WTC11 (cell line): ENCODE measurements at regions not wholly inside any gene's neighbourhood (a gene's known extent, or its start where the extent isn't known, plus 50 kb on each side); places are given as distances from the start of the nearest gene placed in this dataset.

Experiments used
- ATAC-seq: fragments of 200-7000 bp; cut with Tn5 transposase; 2 replicates; pipeline ENCODE4 v1.10.0; 2021; ENCODE audit warnings: mild to moderate bottlenecking, moderate library complexity
- CTCF ChIA-PET: fragments of 300-600 bp; sonication (Branson Sonifier 250); formaldehyde crosslinking; loops from one replicate; lab custom pipeline; 2021; ENCODE audit warnings: antibody characterized with exemption; lab: Charles Lee
- POLR2A ChIA-PET: fragments of 350-600 bp; sonication (Branson Sonifier 250); formaldehyde crosslinking; loops from one replicate; lab custom pipeline; 2021; ENCODE audit warnings: antibody characterized with exemption; lab: Charles Lee
- DNase-seq: peaks from one replicate; pipeline ENCODE4 v3.0.0; 2021; ENCODE audit warnings: low spot score
- H3K27ac Mint-ChIP-seq: 2 replicates; pipeline ENCODE4 v1.8.0; 2021; ENCODE audit warnings: mixed read lengths
- H3K27me3 Mint-ChIP-seq: 2 replicates; pipeline ENCODE4 v1.8.0; 2021; ENCODE audit warnings: low read depth, mild to moderate bottlenecking, moderate library complexity, mixed read lengths
- H3K36me3 Mint-ChIP-seq: 2 replicates; pipeline ENCODE4 v1.8.0; 2021; ENCODE audit warnings: mixed read lengths
- H3K4me1 Mint-ChIP-seq: 2 replicates; pipeline ENCODE4 v1.8.0; 2022; ENCODE audit warnings: mixed read lengths
- H3K4me3 Mint-ChIP-seq: 2 replicates; pipeline ENCODE4 v1.8.0; 2021; ENCODE audit warnings: mild to moderate bottlenecking, moderate library complexity, mixed read lengths
- H3K9me3 Mint-ChIP-seq: 2 replicates; pipeline ENCODE4 v1.8.0; 2021; ENCODE audit warnings: mixed read lengths
- ATF6 ChIP-seq: sonication (generic); formaldehyde crosslinking; IDR thresholded peaks from 2 replicates; pipeline ENCODE4 v1.8.1; 2023; ENCODE audit warnings: mild to moderate bottlenecking, missing genetic modification reagents
- ELF4 ChIP-seq: sonication (generic); formaldehyde crosslinking; IDR thresholded peaks from 2 replicates; pipeline ENCODE4 v1.8.1; 2022; ENCODE audit warnings: low read depth, mild to moderate bottlenecking, moderate library complexity, missing genetic modification reagents
- FOXJ3 ChIP-seq: sonication (generic); formaldehyde crosslinking; IDR thresholded peaks from 2 replicates; pipeline ENCODE4 v1.9.0; 2021; ENCODE audit warnings: missing genetic modification reagents, mild to moderate bottlenecking, borderline replicate concordance
- GRHL2 ChIP-seq: fragments of 250-450 bp; sonication (Bioruptor Pico); IDR thresholded peaks from 2 replicates; pipeline ENCODE4 v1.8.0; 2022; ENCODE audit warnings: mild to moderate bottlenecking, moderate library complexity; ENCODE audit not compliant: insufficient replicate concordance, severe bottlenecking
- JAZF1 ChIP-seq: fragments of 250-450 bp; sonication (Bioruptor Pico); IDR thresholded peaks from 2 replicates; pipeline ENCODE4 v1.9.0; 2021; ENCODE audit warnings: moderate library complexity, mild to moderate bottlenecking, inconsistent platforms
- MAX ChIP-seq: sonication (generic); formaldehyde crosslinking; IDR thresholded peaks from 2 replicates; pipeline ENCODE4 v1.8.0; 2022; ENCODE audit warnings: mild to moderate bottlenecking, missing genetic modification reagents
- NFATC4 ChIP-seq: fragments of 250-450 bp; sonication (Bioruptor Pico); IDR thresholded peaks from 2 replicates; pipeline ENCODE4 v1.9.0; 2021; ENCODE audit warnings: mild to moderate bottlenecking
- NFE2L1 ChIP-seq: sonication (generic); formaldehyde crosslinking; IDR thresholded peaks from 2 replicates; pipeline ENCODE4 v1.8.1; 2023; ENCODE audit warnings: missing genetic modification reagents
- SMAD3 ChIP-seq: sonication (generic); formaldehyde crosslinking; IDR thresholded peaks from 2 replicates; pipeline ENCODE4 v1.8.0; 2022; ENCODE audit warnings: missing genetic modification reagents, mild to moderate bottlenecking, borderline replicate concordance
- SP1 ChIP-seq: sonication (generic); formaldehyde crosslinking; conservative IDR thresholded peaks from 2 replicates; pipeline ENCODE4 v1.8.1; 2022; ENCODE audit warnings: missing genetic modification reagents
- STAT6 ChIP-seq: sonication (generic); formaldehyde crosslinking; conservative IDR thresholded peaks from 2 replicates; pipeline ENCODE4 v1.8.1; 2023; ENCODE audit warnings: mild to moderate bottlenecking, low read depth, missing genetic modification reagents, moderate library complexity
- TEAD1 ChIP-seq: sonication (generic); formaldehyde crosslinking; IDR thresholded peaks from 2 replicates; pipeline ENCODE4 v1.8.0; 2022; ENCODE audit warnings: mild to moderate bottlenecking, missing genetic modification reagents
- TEAD4 ChIP-seq: sonication (generic); formaldehyde crosslinking; IDR thresholded peaks from 2 replicates; pipeline ENCODE4 v1.8.0; 2022; ENCODE audit warnings: mild to moderate bottlenecking, missing genetic modification reagents
- TP53 ChIP-seq: sonication (generic); formaldehyde crosslinking; IDR thresholded peaks from 2 replicates; pipeline ENCODE4 v1.8.1; 2023; ENCODE audit warnings: mild to moderate bottlenecking, missing genetic modification reagents
- ZNF121 ChIP-seq: sonication (generic); formaldehyde crosslinking; IDR thresholded peaks from 2 replicates; pipeline ENCODE4 v1.8.0; 2023; ENCODE audit warnings: missing genetic modification reagents
- ZNF138 ChIP-seq: sonication (generic); formaldehyde crosslinking; conservative IDR thresholded peaks from 2 replicates; pipeline ENCODE4 v1.8.1; 2022; ENCODE audit warnings: mild to moderate bottlenecking, moderate library complexity, missing genetic modification reagents
- ZNF263 ChIP-seq: sonication (generic); formaldehyde crosslinking; IDR thresholded peaks from 2 replicates; pipeline ENCODE4 v1.8.1; 2022; ENCODE audit warnings: low read depth, mild to moderate bottlenecking, moderate library complexity, missing genetic modification reagents
- ZNF317 ChIP-seq: sonication (generic); formaldehyde crosslinking; IDR thresholded peaks from 2 replicates; pipeline ENCODE4 v1.8.1; 2023; ENCODE audit warnings: low read depth, mild to moderate bottlenecking, moderate library complexity, missing genetic modification reagents, borderline replicate concordance
- ZNF396 ChIP-seq: fragments of 250-450 bp; sonication (Bioruptor Pico); IDR thresholded peaks from 2 replicates; pipeline ENCODE4 v1.8.0; 2021; ENCODE audit warnings: mild to moderate bottlenecking, moderate library complexity, borderline replicate concordance
- ZNF512 ChIP-seq: sonication (generic); formaldehyde crosslinking; IDR thresholded peaks from 2 replicates; pipeline ENCODE4 v1.8.1; 2022; ENCODE audit warnings: missing genetic modification reagents, borderline replicate concordance
- TF ChIP-seq, protein P1 (sequence below): sonication (generic); formaldehyde crosslinking; IDR thresholded peaks from 2 replicates; pipeline ENCODE4 v1.8.1; 2023; ENCODE audit warnings: mild to moderate bottlenecking, missing genetic modification reagents, moderate library complexity
- TF ChIP-seq, protein P2 (sequence below): sonication (generic); formaldehyde crosslinking; IDR thresholded peaks from 2 replicates; pipeline ENCODE4 v1.8.1; 2022; ENCODE audit warnings: low read depth, mild to moderate bottlenecking, moderate library complexity, missing genetic modification reagents, borderline replicate concordance

- ATAC-seq (no peak), DNase-seq (no peak)
- Mint-ChIP-seq H3K4me3 (no peak overlapping the region), H3K36me3 (no peaks in the 10 kb centered on the region), H3K4me1 (peaks cover 18% of the 10 kb centered on the region), H3K9me3 (0 out of 2 replicates have a peak, but pooled peaks cover 6% of the 10 kb centered on the region), H3K27me3 (no peaks in the 10 kb centered on the region), H3K27ac (no peak overlapping the region)
- TF ChIP-seq ELF4 (CRISPR knock-in tag), result no peak
- TF ChIP-seq ZNF138, result no peak
- no peak for TF ChIP-seq STAT6 (CRISPR knock-in tag)
- no peak for TF ChIP-seq FOXJ3 (CRISPR knock-in tag)
- no peak for TF ChIP-seq MAX (CRISPR knock-in tag)
- TF ChIP-seq TP53 (CRISPR knock-in tag), result no peak
- no peak for TF ChIP-seq GRHL2 (CRISPR knock-in tag)
- no peak for TF ChIP-seq NFE2L1 (CRISPR knock-in tag)
- TF ChIP-seq SMAD3 (CRISPR knock-in tag), result no peak
- no peak for TF ChIP-seq ZNF512
- TF ChIP-seq NFATC4 (CRISPR knock-in tag), result no peak
- TF ChIP-seq ZNF396 (CRISPR knock-in tag), result no peak
- ChIA-PET CTCF (no interaction called here), POLR2A (interaction anchor here (1.3 kb wide), 1 partner anchor 10 kb away, joined by 3 read pairs; no protein-coding TSS in a partner anchor)
These were observed 175.1 kb upstream of the MAP1B start for GRCh38 chr5:71932131-71932654.

- CTCF ChIA-PET, result interaction anchor here (0.8 kb wide), 1 partner anchor 149 kb away, joined by 3 read pairs; no protein-coding TSS in a partner anchor
- no peak overlapping the region for H3K27ac Mint-ChIP-seq
- TF ChIP-seq ZNF317 (CRISPR knock-in tag) (no peak), TEAD1 (no peak)
- TF ChIP-seq, protein P1, sequence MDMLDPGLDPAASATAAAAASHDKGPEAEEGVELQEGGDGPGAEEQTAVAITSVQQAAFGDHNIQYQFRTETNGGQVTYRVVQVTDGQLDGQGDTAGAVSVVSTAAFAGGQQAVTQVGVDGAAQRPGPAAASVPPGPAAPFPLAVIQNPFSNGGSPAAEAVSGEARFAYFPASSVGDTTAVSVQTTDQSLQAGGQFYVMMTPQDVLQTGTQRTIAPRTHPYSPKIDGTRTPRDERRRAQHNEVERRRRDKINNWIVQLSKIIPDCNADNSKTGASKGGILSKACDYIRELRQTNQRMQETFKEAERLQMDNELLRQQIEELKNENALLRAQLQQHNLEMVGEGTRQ, result 0 out of 2 replicates have a peak, but pooled peaks have one; percentile 44
- TF ChIP-seq, all 79 proteins: peak for 1
- Mint-ChIP-seq H3K4me3 (no peak overlapping the region), H3K4me1 (peaks cover 19% of the 10 kb centered on the region), H3K27me3 (no peaks in the 10 kb centered on the region), H3K36me3 (no peaks in the 10 kb centered on the region), H3K9me3 (no peaks in the 10 kb centered on the region)
- ATAC-seq (peak; percentile 95), DNase-seq (peak; percentile 50)
- POLR2A ChIA-PET, result interaction anchor here (1.3 kb wide), 1 partner anchor 11 kb away, joined by 3 read pairs; no protein-coding TSS in a partner anchor
These were observed 174.5 kb upstream of the MAP1B start for GRCh38 chr5:71932655-71933338.

DNA sequence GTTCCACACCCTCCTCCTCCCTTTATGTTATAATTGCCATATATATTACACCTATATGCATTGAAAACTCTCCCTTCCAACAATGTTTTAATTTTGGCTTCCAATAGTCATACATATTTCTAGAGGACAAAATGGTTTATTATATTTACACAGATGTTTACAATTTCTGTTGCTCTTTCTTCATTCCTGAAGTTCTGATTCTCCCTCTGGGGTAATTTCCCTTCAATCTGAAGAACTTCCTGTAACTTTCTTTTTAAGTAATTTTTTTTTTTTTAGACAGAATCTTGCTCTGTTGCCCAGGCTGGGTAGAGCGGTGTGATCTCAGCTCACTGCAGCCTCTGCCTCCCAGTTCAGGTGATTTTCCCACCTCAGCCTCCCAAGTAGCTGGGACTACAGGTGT is 173.0 kb upstream of the MAP1B start:
- Mint-ChIP-seq H3K9me3 (no peaks in the 10 kb centered on the region), H3K4me1 (peaks cover 30% of the 10 kb centered on the region), H3K4me3 (no peak overlapping the region), H3K27me3 (no peaks in the 10 kb centered on the region), H3K27ac (no peak overlapping the region), H3K36me3 (no peaks in the 10 kb centered on the region)
- DNase-seq (no peak), ATAC-seq (no peak)
- ChIA-PET POLR2A (no interaction called here), CTCF (no interaction called here)
- TF ChIP-seq, protein P2, sequence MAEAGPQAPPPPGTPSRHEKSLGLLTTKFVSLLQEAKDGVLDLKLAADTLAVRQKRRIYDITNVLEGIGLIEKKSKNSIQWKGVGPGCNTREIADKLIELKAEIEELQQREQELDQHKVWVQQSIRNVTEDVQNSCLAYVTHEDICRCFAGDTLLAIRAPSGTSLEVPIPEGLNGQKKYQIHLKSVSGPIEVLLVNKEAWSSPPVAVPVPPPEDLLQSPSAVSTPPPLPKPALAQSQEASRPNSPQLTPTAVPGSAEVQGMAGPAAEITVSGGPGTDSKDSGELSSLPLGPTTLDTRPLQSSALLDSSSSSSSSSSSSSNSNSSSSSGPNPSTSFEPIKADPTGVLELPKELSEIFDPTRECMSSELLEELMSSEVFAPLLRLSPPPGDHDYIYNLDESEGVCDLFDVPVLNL, result no peak
- no peak for TF ChIP-seq TEAD1
- TF ChIP-seq ZNF121, result no peak
- no peak for TF ChIP-seq SP1 (CRISPR knock-in tag)
- no peak for TF ChIP-seq TEAD4 (CRISPR knock-in tag)
- TF ChIP-seq JAZF1, result no peak
- no peak for TF ChIP-seq ATF6 (CRISPR knock-in tag)
- no peak for TF ChIP-seq ZNF263 (CRISPR knock-in tag)
